ENCODE measurements at regions not wholly inside any gene's neighbourhood (a gene's known extent, or its start where the extent isn't known, plus 50 kb on each side); places are given as distances from the start of the nearest gene placed in this dataset.

DNA sequence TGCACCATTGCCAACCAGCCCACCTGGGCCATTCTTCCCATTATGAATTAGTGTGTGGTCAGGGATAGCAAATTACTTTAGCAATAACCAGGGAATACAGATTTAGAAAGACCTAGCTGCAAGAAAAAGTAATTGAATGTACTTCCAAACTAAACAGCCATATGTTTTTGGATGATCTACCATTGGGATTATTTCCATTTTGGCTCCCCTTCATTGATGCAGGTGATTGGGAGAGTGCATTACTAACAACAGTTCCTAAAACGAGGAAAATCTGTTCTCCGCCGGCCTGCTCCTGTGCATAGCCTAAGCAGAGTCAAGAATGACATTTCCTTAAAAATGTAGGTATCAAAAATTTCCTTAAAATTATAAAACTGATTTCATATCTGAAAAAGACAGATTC is 58.5 kb downstream of the MAIP1 start:
- DNase-seq (ENCODE audit: low read depth) = no peak

DNA sequence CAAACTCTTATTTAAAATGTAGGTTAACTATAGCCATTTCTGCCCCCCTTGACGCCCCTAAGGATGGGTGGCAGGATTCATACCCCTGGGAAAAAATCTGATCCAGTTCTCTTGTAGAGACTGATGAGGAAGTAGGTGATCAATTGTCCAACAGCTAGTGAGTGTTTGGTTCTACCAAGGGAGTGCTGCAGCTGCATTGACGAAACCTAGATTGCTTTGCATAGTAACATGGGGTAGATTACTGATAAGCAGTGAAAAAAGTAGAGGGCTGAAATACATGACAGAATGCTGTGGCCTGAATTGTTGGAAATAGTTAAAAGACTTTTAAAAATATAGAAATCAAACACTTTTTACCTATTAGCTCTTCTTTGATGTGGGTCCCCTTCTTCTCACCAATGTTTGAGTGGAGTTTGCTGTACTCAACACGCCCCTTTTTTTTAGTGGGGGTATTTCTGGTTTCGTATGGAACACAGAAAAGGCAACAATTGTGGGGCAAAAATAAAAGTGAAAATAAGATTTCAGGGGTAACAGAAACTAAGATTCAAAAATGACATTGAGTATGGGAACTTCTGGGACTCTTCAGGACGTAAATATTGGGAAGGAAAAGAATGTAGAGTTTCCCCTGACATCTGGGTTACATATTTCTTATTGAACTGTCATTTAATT is 66.2 kb downstream of the MAIP1 start:
- no peak for DNase-seq (ENCODE audit: low read depth)

DNA sequence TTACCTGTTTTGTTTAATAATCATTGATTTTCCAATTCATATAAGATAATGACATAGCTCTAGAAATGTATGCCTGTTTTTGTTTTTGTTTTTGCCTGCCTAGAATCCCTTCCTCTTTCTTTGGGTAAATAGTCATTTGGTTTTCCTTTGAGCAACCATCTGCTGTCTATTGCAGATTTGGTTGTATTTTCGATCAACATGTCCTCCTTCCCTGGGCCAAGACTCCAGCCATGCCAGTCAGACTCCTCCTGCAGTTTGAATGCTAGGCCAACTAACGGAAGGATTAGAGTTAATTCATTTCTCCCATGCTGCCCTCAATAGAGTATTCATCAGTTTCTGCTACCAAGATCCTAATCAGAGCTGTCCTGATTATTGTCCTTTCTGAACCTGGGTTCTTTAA is 67.1 kb downstream of the MAIP1 start:
- no peak for DNase-seq (ENCODE audit: low read depth)

DNA sequence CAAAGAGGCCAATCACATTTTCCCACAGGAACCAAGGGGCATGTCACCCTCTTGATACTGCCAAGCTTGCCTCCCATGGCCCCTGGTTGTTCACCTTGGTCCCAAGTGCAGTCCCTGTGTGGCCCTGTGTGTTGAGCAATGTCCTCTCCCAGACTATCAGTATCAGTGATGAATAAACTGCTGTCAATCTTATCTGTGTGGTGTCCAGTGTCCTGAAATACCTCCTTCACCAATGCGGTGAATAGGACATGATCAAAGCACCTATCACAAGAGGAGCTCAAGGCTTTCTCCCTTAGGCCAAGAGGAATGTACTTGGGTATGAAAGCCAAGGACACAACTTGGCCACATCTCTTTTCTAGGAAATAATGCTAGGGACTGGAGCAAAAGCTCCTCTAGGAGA is 68.2 kb downstream of the MAIP1 start:
- DNase-seq (ENCODE audit: low read depth) = no peak

DNA sequence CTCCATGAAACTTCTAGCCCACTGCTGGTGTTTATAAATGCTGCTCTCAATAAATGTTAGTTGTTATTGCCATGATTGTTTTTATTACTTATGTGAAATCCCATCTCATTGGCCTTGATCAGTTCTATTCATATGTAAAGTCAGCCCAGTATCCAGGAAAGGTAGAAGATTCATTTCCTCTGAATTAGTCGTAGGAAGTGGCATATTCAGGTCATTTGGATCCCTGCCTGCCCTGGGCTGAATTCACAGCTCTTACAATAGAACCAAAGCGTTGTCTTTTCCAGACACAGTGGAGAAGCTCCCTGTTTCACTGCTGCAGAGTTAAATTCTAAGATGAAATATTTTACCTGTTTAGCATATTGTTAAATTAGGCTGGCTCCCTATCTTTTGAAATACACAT is 70.3 kb downstream of the MAIP1 start:
- no peak for DNase-seq (ENCODE audit: low read depth)

DNA sequence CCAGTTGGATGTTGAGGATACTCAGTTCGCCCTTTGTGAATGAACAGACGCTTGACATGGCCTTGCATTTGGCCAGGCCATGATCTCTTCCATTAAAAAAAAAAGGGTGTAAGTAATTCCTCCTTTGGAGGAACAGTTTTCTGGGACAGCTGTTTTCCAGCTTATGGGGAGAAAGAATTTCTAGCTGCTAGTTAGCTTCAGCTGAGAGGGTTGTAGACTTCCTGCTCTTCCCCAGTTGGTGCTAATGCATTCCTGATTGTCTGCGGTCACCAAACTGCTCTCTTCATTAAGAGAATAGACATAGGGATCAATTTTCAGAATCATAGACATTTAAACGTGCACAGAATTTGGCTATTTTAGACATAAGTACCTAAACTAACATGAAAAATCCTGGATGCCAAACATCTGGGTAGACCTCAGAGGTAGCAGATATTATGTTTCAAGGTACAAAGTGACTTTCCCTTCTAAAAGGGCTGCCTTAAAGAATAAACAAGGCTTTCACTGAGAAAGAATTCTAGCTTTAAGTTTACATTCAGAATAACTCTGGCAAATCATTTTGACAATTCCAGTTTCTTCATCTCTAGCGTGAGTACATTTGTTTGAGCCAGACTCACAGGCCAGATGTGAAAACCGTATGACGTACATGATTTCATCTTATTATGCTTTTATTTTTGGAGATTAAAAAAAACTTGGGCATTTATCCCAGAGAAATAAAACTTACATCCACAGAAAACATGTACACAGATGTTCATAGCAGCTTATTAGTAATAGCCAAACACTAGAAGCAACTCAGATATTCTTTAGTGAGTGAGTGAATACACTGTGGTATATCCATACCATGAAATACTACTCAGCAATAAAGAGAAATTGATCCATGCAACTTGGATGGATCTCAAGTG is 71.2 kb downstream of the MAIP1 start:
- peak; percentile 38 for DNase-seq (ENCODE audit: low read depth)

DNA sequence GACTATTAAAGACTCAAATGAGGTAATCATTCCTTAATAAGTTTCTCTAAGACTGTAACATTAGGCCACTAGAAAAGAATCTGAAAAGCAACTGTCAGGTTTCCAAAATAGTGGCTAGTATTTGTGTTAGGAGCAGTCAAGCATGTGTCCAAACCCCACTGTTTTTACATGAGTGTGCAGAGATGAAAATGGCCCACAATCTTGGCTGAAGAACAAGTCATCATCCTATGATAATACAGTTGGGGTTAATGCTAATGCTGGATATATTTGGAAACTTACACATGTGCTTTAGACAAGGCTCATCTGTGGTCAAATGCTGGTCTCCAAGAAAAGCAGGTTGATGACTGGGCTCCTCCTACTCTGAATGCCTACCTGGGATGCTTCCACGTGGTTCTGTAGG is 73.6 kb downstream of the MAIP1 start:
- DNase-seq (ENCODE audit: low read depth) = no peak

DNA sequence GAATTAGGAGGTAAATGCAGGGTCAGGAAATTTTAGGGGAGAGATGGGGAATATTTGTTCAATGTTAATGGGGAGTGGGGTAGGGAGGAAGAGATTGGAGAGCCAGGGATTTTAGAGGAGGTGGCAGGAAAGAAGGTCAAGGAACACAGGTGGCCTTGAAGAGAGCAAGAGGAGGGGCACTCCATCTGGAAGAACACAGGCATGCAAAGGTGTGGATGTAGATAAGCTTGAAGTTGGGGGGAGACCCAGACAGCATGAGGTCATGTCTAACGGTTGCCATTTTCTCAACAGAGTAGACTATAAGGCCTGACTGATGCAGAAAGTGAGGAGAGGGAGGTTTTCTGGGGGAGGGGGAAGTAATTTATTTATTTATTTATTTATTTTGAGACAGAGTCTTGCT is 77.5 kb downstream of the MAIP1 start:
- no peak for DNase-seq (ENCODE audit: low read depth)

DNA sequence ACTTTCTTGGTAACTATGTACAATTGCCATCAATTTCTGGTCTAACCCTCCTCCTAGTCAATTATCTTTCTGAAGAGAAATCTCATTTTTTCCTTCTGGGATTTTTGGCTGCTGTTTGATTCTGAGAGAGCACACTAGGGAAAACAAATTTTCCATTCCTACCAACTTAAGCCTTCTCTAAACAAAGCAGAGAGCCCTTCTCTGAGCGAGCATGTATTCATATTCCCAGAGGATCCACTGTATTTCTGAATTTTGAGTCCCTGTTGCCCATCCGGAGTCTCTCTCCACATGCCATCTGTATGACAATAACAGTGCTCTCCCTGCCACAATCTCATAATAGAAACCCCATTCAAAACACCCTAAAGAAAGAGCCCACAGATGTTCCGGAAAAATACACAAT is 78.5 kb downstream of the MAIP1 start:
- no peak for DNase-seq (ENCODE audit: low read depth)

DNA sequence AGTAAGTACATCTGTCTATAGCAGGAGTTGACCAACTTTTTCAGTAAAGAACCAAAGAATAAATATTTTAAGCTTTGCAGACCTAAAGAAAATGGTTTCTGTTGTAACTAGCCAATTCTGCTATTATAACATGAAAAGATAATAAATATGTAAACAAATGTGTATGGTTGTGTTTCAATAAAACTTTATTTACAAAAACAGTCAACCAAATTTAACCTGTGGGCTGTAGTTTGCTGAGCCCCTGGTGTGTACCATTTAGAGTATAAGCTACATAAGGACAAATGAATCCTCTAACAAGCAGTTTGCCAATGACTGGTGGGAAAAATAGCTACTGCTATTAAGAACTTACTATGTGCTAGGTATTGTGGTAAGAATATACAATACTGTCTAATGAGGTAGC is 79.4 kb downstream of the MAIP1 start:
- DNase-seq (ENCODE audit: low read depth) = no peak

DNA sequence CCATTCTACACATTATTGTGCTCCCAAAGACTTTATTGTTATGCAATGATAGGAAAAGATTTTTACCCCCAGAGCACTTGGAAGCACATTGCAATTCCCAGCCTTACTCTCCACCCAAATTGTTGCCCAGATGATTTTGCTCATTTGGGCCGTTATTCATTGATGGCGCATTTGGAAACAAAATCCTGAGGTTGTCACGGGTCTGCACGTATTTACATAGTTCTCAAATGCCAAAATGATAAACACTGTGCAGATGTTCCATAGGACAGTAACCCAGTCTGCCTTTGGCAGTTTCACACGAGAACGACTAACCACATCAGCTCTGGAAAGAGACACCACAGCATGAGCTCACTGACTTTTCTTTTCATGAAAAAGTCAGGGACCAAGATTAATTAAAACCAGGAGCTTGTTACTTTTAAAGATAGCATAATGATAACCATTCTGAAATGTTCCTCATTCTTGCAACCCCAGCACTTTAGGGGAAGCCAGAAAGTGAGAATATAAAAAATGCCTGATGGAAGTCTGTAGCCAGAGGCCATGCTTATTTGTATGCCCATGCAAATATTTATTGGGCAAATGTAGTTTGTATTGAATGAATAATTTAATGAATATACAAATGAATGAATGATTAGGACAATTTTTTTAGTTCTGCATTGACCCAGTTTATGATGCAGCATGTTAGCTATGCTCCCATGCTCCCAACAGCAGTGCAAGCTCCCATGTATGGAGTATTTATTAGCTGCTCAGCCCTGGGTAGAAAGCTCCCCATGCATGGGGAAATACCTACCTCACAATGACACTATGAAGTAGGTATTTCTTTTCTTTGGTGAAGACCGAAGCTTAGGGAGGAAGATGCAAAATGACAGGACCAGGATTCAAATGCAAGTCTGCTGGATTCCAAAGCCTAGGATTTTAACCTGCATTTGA is 84.6 kb downstream of the MAIP1 start:
- peak; percentile 91 for DNase-seq (ENCODE audit: low read depth)

DNA sequence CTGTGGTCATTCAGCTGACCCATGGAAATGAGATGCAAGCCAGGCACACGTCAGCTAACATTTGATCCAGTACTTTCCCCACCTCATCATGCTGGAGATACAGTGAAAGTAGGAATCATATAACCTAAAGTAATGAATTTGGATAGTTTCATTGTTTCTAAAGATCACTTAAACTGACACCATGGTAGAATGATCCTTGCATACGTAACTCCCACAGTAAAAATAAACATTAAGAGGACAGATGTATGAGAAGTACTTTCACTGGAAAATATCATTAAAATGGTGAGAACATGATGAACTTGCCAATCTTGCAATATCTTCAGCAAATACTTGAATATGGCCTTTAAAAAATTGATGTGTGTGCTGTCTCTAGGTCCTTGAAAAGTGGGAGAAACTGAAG is 85.4 kb downstream of the MAIP1 start:
- DNase-seq (ENCODE audit: low read depth) = no peak

DNA sequence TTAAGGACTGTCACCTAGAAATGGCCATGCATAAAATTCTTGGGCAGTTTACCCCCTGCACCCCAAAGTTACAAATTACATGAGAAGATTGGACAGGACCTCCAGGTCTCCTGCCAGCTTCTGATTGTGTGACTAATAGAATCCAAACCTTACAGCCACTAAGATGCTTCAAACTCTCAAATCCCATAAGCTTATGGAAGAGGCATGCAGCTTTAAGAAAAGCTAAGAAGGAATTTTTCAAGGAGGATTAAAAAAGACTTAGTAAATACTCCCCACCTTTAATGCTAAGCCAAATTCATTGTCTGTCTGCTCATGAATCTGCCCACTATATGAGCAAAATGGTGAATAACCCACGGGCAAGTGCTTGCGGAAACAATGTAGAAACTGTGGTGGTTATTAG is 86.3 kb downstream of the MAIP1 start:
- no peak for DNase-seq (ENCODE audit: low read depth)

DNA sequence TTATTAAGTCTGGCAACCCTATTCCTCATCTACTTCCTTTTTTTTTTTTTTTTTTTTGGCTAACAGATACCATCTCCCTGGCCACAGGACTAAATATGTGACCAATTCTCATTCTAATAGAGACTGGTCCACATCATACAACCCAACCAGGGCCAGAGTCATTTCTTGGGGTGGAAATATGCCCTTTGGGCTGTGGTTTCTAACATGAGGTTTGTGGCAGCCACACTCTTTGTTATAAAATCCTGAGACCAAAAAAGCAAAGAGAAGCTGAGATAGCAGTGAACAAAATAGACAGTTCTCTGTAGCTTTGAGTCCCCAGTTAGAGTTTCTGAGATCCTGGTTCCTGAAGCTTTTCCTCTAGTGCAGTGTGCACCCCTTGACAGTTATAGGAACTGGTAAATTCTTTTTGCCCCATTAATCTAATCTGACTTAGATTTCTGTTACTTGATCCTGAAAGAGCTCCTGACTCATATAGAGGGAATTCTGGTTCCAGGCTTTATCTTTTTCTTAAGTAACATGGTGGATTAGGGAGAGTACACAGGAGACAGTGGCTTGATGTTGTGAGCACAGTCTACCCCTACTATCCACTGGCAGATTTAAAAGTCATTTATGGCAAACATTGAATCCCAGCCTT is 86.8 kb downstream of the MAIP1 start:
- DNase-seq (ENCODE audit: low read depth) = peak; percentile 75

DNA sequence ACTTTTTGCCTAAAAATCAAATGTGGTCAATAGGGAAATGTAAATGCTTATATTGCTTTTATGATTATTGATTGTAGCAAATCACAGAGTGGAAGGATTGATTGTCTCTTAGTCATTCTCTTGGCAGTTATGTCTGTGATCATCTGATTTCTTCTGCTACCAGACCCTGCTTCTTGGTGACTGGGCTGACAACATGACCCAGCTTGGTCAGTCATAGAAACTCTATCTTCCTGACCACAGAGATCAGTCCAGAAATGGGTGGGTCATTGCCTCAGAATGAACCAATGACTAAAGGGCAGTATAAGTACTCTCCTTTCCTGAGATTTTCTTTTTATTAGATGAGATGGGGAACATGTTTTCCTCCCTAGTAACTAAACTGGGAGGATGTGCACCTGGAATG is 87.6 kb downstream of the MAIP1 start:
- peak; percentile 42 for DNase-seq (ENCODE audit: low read depth)

DNA sequence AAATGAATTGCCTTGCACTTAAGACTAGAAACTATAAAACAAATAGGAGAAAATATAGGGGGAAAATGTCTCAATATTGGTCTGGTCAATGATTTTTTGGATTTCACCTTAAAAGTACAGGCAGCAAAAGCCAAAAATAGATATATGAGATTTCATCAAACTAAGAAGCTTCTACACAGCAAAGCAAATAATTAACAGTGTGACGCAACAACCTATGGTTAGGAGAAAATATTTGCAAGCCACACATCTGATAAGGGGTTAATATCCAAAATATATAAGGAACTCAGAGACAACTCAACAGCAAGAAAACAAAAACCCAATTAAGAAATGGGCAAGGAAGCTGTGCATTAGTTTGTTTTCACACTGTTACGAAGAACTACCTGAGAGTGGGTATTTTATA is 89.1 kb downstream of the MAIP1 start:
- DNase-seq (ENCODE audit: low read depth) = no peak

DNA sequence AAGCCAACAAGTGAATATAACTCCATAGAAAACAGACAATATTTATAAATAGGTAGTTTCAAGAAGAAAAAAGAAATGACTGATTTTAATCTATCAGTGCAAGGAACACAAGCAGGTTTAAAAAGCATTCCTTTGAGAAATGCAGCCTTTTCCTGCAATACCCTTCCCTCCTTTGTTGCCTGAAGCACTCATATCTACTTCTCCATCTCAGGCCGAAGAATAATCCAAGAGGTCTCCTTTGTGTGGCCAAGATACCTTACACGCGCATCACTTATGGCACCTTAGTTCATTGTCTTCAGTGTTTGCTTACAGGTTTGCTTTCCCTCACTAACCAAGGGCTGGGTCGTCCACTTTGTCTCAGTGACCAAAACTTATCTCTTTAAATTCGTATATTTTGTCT is 93.0 kb downstream of the MAIP1 start:
- no peak for DNase-seq (ENCODE audit: low read depth)

DNA sequence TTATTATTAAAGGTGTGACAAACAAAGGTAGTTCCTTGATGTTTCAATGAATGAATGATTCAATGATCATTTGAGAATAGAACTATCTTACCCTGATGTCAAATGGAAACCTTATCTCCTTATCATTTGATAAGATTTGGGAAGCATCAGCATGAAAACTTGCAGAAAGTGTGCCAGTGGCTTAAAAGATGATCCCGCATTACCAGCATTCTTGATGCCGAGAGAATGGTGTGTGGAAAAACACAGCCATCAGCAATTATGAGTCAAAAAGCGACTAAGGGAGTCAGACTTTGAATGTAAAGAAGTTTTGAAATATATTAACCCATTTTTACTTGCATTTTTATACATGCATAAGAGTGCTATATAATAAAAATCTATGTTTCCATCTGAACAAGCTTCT is 93.7 kb downstream of the MAIP1 start:
- no peak for DNase-seq (ENCODE audit: low read depth)

DNA sequence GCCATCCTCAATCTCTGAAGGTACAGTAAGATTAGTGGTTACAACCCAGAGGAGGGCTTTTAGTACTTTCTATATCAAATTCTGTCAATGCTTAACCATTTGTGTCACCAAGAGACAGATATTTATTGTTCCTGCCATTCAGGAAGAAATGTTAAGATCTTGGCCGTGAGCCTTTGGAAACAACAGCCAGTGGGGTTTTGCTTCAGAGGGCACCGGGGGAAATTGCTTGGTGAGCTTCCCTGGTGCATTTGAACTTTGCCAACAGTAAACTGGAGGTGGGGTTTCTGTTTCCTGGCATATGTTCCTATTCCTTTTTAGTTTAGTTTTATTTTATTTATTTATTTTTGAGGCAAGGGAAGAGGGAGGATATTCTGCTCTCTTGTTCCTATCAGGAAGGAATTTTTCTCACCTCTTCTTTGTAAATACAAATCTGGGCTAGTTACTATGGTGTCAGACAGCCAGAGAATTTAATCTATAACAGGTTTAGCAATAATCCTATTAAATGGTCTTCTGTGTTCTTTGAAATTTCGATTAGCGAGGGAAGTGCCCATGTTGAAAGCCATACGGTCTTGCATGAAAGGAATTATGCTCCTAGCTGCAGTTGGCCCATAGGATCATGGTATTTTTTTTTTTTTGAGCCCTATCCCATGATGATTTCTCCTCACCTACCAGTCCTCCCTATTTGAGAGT is 95.7 kb downstream of the MAIP1 start:
- no peak for DNase-seq (ENCODE audit: low read depth)

DNA sequence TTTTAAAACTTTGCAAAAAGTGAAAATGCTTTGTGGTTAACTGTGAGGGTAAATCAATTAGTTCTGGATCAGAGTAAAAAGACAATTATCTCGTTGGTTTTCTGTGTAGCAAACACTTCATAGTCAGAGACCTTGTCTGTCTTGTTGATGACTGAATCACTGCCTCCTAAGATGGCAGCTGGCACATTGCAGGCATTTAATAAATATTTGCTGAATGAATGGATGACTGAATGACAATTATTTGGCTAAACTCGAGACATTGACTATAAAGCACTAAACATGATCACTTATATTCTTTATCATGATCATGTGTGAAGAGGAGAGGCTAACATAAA is 96.2 kb downstream of the MAIP1 start:
- DNase-seq (ENCODE audit: low read depth) = no peak

DNA sequence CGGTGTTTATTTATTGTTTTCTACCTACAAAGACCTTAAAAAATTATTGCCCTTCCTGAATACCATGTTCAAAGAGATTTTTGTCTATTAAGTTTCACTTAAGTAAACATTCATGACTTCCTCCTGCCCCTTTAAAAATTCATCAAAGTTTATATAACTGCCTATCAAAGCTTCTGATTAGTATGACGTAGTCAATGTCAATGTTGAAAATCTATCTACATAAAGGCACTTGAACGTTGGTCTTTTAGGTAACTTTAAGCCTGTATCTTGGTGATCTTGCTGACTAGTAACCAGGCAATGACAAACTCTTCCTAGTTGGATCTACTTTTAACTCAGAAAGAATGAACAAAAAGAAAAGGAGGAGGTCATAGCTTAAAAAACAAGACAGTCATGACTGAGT is 97.2 kb downstream of the MAIP1 start:
- no peak for DNase-seq (ENCODE audit: low read depth)
